Stimulated activated CD8-positive, alpha-beta memory T cell treated with anti-CD3 and anti-CD28 coated beads, Interleukin-7, amount 100 ng/mL, for 48 hours (primary cell): ENCODE measurements at regions not wholly inside any gene's neighbourhood (a gene's known extent, or its start where the extent isn't known, plus 50 kb on each side); places are given as distances from the start of the nearest gene placed in this dataset.
"Not testable (repeated sequence)": the region's sequence is repeated elsewhere in the genome, so short reads cannot be mapped to it uniquely, and the experiment has no call there.

Experiments
- DNase-seq, 2 donors: peaks; one replicate each; pipeline ENCODE4 v3.0.0-alpha.2; 2020; ENCODE audit warnings: low read depth in 1 of 2; ENCODE audit errors: extremely low read depth in 1 of 2

GRCh38 chr22:26914519-26915185 lies 257.3 kb downstream of the MIAT start:
- DNase-seq = no peak

GRCh38 chr22:26916236-26916635 lies 258.8 kb downstream of the MIAT start:
- no peak for DNase-seq

- no peak for DNase-seq
Measured at GRCh38 chr22:26918226-26918625, 260.8 kb downstream of the MIAT start.

- DNase-seq = no peak
Measured at GRCh38 chr22:26921726-26922125, 264.3 kb downstream of the MIAT start.

GRCh38 chr22:26922806-26923205 lies 265.4 kb downstream of the MIAT start:
- DNase-seq = no peak

GRCh38 chr22:26923531-26923930 lies 266.1 kb downstream of the MIAT start:
- no peak for DNase-seq

GRCh38 chr22:26927821-26928220 lies 270.4 kb downstream of the MIAT start:
- no peak for DNase-seq

- DNase-seq = no peak
Measured at GRCh38 chr22:26931471-26931870, 274.1 kb downstream of the MIAT start.

- DNase-seq = no peak
Measured at GRCh38 chr22:26933105-26933590, 275.8 kb downstream of the MIAT start.

- no peak for DNase-seq
Measured at GRCh38 chr22:26937213-26937612, 279.8 kb downstream of the MIAT start.

GRCh38 chr22:26939466-26939865 lies 282.1 kb downstream of the MIAT start:
- no peak for DNase-seq

GRCh38 chr22:26941896-26942636 lies 284.7 kb downstream of the MIAT start:
- no peak for DNase-seq

GRCh38 chr22:26942637-26942957 lies 285.2 kb downstream of the MIAT start:
- DNase-seq = no peak

GRCh38 chr22:26945565-26945964 lies 288.2 kb downstream of the MIAT start:
- no peak for DNase-seq

- no peak for DNase-seq
Measured at GRCh38 chr22:26949193-26949592, 291.8 kb downstream of the MIAT start.

GRCh38 chr22:26951139-26951538 lies 293.8 kb downstream of the MIAT start:
- not testable (repeated sequence) for DNase-seq

GRCh38 chr22:26952004-26952403 lies 294.6 kb downstream of the MIAT start:
- no peak for DNase-seq

GRCh38 chr22:26952451-26953011 lies 295.1 kb downstream of the MIAT start:
- no peak for DNase-seq

- DNase-seq = no peak
Measured at GRCh38 chr22:26953012-26953883, 295.9 kb downstream of the MIAT start.

GRCh38 chr22:26956371-26956770 lies 299.0 kb downstream of the MIAT start:
- DNase-seq = no peak

- DNase-seq = no peak
Measured at GRCh38 chr22:26957176-26957575, 299.8 kb downstream of the MIAT start.
